Mucosa of descending colon (tissue), 3 donors: ENCODE measurements at regions not wholly inside any gene's neighbourhood (a gene's known extent, or its start where the extent isn't known, plus 50 kb on each side); places are given as distances from the start of the nearest gene placed in this dataset.
"Not testable (repeated sequence)": the region's sequence is repeated elsewhere in the genome, so short reads cannot be mapped to it uniquely, and the experiment has no call there.

ENCODE experiments used
- ATAC-seq: fragments of 200-7000 bp; cut with Tn5 transposase; one replicate; pipeline ENCODE4 v1.9.1; 2020; ENCODE audit warnings: mild to moderate bottlenecking, moderate library complexity
- DNase-seq, 3 donors: peaks; one replicate each; pipeline ENCODE4 v3.0.0-alpha.2; 2020
- H3K36me3 ChIP-seq: fragments of 200-600 bp; one replicate; pipeline ENCODE4 v1.8.0; 2021; ENCODE audit warnings: low read depth, mild to moderate bottlenecking
- H3K4me1 ChIP-seq: fragments of 200-600 bp; one replicate; pipeline ENCODE4 v1.8.0; 2021; ENCODE audit warnings: low read depth, mild to moderate bottlenecking
- H3K4me3 ChIP-seq: fragments of 200-600 bp; one replicate; pipeline ENCODE4 v1.8.0; 2021; ENCODE audit warnings: mild to moderate bottlenecking
- H3K9me3 ChIP-seq: fragments of 200-600 bp; one replicate; pipeline ENCODE4 v1.8.0; 2021; ENCODE audit warnings: mild to moderate bottlenecking
- intact Hi-C, 2 donors: fragments of 100-400 bp; cut with DNase I in 1 of 2; cut with micrococcal nuclease in 1 of 2; formaldehyde crosslinking; loops; one replicate each; pipeline versions ENCODE4 v1.11.0 to v1.11.1; 2022; cut with DNase I, micrococcal nuclease
- TF ChIP-seq, protein P1 (sequence below): fragments of 200-600 bp; IDR thresholded peaks from one replicate; pipeline ENCODE4 v1.8.0; 2022; ENCODE audit warnings: antibody characterized with exemption, mild to moderate bottlenecking
- donor health status: DM: no; HTN: no; CAD: no; lungs with moderate emphysema.
- donor health status: DM: no; HTN: no; CAD: no.
- donor health status: DM: no; HTN: yes; CAD: no.

DNA sequence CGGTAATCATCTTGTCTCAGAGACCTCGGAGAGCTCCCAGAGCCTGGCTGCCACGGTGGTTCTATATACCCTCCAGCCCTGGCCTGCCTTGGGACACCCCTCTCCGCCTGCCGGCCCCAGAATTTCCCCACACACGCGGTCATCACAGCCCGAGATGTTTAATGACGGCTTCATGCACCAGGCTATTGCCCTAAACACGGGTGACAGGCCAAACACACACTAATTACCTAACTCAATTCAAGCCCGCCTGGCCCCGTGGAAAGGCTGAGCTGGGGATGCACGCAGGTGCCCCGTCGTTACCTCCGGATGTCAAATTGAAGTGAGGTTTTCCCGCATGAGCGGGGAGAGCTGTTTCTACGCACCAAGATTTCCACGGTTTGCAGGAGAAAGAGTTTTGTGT, 72.9 kb upstream of the PPP2R3B start:
- DNase-seq: no peak

GRCh38 chrX:460116-460515, 73.4 kb upstream of the PPP2R3B start:
- Histone ChIP-seq H3K4me1 (no peaks in the 10 kb centered on the region), H3K9me3 (no peaks in the 10 kb centered on the region), H3K4me3 (no peak overlapping the region), H3K36me3 (no peaks in the 10 kb centered on the region)
- intact Hi-C loops: no loop called here
- DNase-seq (no peak), ATAC-seq (no peak)
- TF ChIP-seq, protein P1, sequence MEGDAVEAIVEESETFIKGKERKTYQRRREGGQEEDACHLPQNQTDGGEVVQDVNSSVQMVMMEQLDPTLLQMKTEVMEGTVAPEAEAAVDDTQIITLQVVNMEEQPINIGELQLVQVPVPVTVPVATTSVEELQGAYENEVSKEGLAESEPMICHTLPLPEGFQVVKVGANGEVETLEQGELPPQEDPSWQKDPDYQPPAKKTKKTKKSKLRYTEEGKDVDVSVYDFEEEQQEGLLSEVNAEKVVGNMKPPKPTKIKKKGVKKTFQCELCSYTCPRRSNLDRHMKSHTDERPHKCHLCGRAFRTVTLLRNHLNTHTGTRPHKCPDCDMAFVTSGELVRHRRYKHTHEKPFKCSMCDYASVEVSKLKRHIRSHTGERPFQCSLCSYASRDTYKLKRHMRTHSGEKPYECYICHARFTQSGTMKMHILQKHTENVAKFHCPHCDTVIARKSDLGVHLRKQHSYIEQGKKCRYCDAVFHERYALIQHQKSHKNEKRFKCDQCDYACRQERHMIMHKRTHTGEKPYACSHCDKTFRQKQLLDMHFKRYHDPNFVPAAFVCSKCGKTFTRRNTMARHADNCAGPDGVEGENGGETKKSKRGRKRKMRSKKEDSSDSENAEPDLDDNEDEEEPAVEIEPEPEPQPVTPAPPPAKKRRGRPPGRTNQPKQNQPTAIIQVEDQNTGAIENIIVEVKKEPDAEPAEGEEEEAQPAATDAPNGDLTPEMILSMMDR: no peak

More for the DNA sequence above, 72.9 kb upstream of the PPP2R3B start:
- no peak for ATAC-seq
- no peaks in the 10 kb centered on the region for H3K4me1 ChIP-seq
- intact Hi-C loops: no loop called here
- no peaks in the 10 kb centered on the region for H3K9me3 ChIP-seq
- H3K36me3 ChIP-seq: no peaks in the 10 kb centered on the region
- no peak overlapping the region for H3K4me3 ChIP-seq
- TF ChIP-seq, protein P1: no peak

- intact Hi-C loops: no loop called here
- ATAC-seq: no peak
- Histone ChIP-seq H3K9me3 (no peaks in the 10 kb centered on the region), H3K4me1 (no peaks in the 10 kb centered on the region), H3K36me3 (no peaks in the 10 kb centered on the region), H3K4me3 (no peak overlapping the region)
- TF ChIP-seq, protein P1: no peak
- no peak for DNase-seq
Measured at GRCh38 chrX:460823-461640, 74.3 kb upstream of the PPP2R3B start.

GRCh38 chrX:462853-463252, 76.1 kb upstream of the PPP2R3B start:
- intact Hi-C loops: no loop called here
- no peak overlapping the region for H3K4me3 ChIP-seq
- no peaks in the 10 kb centered on the region for H3K4me1 ChIP-seq
- no peaks in the 10 kb centered on the region for H3K36me3 ChIP-seq
- H3K9me3 ChIP-seq: no peaks in the 10 kb centered on the region
- TF ChIP-seq, protein P1: no peak
- ATAC-seq: no peak
- DNase-seq: no peak

DNA sequence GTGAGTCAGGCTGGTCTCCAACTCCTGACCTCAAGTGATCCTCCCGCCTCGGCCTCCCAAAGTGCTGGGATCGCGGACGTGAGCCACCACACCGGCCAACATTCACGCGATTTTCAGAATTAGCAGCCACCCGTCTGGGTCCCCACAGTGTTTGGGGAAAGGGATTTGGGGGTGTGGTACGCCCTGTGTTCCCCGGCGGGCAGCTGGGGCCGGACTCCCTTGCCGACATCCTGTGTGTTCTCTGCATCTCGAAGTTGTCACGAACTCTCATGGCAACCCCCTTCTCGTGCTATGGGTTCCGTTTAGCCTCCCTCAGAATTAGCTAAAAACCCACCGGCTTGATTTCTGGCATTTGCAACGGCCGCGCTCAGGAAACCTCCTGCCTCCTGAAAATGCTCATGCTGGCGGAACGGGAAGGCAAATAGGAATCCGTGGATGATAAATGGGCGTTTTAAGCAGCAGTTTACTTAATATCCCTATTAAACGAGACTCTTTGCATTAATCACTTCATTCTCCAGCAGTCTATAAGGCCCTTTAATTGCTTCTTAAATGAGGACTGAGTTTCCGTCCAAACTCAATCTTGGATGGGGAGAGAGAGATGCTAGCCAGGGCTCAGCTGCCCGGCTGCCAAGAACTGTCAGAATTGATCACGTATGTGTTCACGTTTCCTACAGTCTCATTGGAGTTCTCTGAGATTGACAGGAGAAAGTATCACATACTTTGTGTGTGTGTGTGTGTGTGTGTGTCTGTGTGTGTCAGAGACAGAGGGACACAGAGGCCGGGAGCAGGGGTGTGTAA, 78.9 kb upstream of the PPP2R3B start:
- Histone ChIP-seq H3K4me1 (no peaks in the 10 kb centered on the region), H3K36me3 (no peaks in the 10 kb centered on the region), H3K9me3 (no peaks in the 10 kb centered on the region), H3K4me3 (no peak overlapping the region)
- ATAC-seq (no peak), DNase-seq (no peak)
- TF ChIP-seq, protein P1: no peak
- intact Hi-C loops: no loop called here

- H3K36me3 ChIP-seq, DNase-seq, H3K4me1 ChIP-seq, intact Hi-C loops, H3K4me3 ChIP-seq, H3K9me3 ChIP-seq, ATAC-seq: not testable (repeated sequence)
Measured at GRCh38 chrX:466836-467235, 80.1 kb upstream of the PPP2R3B start.

DNA sequence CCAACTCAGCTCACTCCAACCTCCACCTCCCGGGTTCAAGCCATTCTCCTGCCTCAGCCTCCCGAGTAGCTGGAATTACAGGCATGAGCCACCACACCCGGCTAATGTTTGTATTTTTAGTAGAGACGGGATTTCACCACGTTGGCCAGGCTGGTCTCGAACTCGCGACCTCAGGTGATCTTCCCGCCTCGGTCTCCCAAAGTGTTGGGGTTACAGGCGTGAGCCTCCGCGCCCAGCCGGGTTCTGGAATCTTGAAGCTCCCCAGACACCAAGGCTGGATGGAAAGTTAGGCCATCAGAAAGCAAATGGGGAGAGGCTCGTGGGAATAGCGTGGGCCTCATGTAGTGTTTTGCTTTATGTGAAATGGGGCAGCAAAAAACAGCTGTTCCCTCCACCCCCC, 81.0 kb upstream of the PPP2R3B start:
- H3K4me3 ChIP-seq, intact Hi-C loops, H3K4me1 ChIP-seq, H3K9me3 ChIP-seq, H3K36me3 ChIP-seq, DNase-seq, ATAC-seq: not testable (repeated sequence)
